ENCODE measurements at regions not wholly inside any gene's neighbourhood (a gene's known extent, or its start where the extent isn't known, plus 50 kb on each side); places are given as distances from the start of the nearest gene placed in this dataset.

DNA sequence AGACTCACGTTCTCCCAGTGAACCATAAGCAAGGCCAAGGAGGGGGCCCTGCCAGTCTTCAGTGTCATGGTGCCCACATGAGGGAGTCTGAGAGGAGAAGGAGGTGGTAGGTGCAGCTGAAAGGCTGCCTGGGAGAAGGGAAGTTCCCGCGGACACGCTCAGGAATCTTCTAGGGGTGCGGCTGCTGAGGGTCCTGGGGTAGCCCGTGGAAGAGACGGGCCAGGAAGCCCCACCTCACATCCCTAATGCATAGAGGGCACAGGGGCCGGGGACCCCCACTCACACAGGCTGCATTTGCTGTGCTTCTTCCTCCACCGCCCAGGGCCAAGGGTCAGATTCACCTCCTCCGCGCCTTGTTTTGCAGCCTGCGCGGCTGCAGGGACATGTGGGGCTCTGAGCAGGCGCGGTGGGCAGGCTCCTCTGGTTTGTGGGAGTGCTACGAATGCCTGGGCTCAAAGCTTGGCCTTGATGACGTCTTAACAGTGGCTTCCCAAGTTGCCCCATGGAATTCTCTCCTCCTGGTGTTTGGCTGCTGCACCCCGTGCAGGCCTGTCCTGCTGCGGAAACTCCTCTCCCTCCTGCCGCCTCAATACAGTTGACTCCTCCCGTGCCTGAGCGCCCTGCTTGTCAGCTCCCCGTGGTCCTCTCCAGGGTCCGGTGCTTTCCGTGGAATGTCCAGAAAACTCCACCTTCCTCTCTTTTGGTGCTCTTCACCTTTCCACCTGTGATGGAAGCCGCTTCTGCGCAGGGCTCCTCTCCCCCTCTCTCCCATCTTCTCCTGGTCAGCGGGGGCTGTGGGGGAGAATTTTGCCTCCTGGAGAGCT is 95.7 kb downstream of the VAPA start:
- no peak for DNase-seq (ENCODE audit: low spot score)

DNA sequence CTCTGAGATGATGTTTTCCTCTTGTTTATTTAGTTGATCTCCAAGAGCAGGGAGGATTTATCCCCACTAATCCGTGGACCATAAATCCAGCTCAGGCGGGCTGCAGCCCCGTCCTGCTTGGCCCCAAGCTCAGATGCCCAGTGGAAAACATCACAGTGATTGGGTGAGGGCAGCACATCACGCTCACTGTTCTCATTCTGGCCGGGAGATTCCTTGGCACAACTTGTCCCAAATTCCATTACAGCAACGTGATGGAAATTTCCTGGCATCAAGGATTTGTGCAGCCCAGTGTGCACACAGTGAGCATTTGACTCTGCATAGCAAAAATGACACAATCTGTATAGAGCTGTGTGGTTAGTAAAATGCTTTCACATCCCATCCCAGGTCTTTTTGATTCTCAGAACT is 96.8 kb downstream of the VAPA start:
- no peak for DNase-seq (ENCODE audit: low spot score)

DNA sequence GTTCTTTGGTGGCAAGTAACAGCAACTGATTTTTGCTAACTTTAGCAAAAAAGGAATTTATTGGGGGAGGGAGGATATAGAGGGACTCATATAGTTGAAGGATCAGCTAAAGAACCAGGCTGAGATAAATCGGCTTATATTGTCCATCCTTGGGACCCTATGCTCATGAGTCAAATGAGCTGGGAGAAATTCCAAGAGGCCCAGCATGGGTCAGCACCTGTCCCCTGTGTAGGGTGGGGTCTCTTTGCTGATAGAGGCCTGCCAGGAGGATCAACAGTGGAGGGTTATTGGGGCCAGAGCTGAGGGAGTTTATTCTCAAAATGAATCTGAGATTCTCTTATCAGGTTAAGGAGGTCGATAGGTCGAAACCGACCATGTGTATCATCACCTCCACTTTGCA is 97.2 kb downstream of the VAPA start:
- no peak for DNase-seq (ENCODE audit: low spot score)

DNA sequence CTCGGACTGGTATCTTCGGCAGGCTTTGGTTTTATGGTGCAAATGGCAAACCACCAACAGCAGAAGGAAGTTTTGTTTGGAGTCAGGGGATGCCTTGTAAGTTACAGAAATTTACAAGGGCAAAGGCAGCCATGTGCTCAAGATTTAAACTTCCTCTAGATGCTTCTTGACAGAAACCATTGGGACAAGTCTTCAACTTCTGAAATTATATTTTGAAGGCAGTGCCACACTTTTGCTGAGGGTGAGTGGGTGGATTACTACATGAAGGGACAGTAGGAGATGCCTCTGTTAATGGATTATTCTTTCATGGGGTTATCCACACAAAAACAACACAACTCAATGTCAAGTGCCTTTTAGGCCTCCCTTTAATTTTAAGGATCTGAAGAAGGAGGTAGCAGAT is 97.9 kb downstream of the VAPA start:
- DNase-seq (ENCODE audit: low spot score): no peak

DNA sequence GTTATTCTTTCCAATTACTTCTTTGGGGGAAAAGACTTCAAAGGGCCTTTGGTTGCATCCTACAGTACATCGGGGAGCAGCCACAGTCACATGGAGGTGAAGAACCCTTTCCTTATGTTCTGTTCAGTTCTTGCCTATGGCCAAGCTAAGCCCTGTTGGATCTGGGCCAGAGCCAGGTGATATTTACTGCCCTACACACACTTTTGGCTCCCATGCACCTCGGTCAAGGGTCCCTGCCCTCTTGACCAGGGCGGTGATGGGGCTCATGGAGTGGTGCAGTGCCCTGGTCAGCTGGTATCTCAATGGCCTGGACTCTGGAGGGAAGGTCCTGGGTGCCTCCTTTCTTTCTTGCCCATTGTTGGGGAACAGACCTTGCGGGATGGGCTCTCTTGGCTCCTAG is 98.7 kb downstream of the VAPA start:
- DNase-seq (ENCODE audit: low spot score): no peak

DNA sequence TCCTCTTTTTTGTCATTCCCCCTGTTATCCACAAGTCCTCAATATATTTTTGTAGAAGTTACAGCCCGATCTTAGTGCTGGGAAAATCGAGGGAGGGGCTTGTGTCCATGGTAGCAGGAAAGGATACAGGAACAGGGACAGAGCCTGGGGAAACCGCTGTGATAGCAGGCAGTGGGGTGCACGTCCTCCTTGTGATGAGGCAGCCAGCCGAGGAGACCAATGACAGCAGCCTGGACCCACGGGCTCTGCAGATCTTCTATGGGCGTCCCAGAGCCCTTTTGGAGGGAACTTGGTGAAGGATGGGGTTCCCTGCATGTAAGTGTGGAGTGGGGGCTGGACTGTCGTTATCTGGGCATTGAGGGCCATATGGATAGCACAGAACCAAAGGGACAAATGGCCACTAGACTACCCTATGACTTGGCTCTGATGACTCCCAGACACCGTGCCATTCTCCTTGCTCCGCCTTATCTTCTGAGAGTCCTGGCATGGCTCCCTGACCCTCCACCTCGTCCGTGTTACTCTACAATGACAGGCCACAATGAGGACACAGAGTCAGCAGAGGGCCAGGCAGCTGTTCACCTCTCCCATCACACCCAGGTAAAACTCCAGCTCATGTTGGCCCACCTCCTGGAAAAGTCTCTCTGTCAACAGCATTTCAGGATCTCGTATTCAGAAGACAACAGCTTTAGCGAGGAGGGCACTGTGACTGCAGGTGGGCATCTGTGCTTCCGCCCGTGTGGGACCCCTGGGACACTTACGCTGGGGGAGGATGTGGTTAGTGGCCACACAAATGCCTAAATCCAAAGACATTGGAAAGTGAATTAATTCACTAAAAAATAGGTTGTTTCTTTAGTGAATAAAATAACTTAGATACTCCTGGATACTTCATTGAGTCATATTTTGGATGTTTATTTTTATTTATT is 100.1 kb downstream of the VAPA start:
- DNase-seq (ENCODE audit: low spot score): no peak

DNA sequence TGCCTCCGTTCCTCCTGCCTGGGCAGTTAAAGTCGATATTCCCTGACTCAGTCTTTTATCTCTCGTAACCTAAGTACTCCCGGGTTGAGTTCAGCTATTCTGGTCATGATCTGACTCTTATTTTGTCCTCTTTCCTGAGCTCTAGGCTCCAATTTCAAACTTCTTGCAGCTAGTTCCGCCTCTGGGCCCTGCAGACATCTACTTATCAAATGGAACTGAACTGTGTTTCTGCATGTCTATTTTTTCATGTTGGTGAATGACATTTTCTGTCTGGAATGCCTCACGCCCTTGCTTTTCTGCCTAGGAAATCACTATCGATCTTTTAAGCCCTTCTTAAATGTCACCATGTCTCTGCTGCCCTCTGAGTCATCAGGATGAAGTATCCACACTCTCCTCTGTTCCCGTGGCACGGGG is 101.5 kb downstream of the VAPA start:
- DNase-seq (ENCODE audit: low spot score): no peak

GRCh38 chr18:10015941-10016819 is 102.4 kb downstream of the VAPA start:
- no peak for DNase-seq (ENCODE audit: low spot score)

- no peak for DNase-seq (ENCODE audit: low spot score)
Measured at GRCh38 chr18:10017043-10017442, 103.2 kb downstream of the VAPA start.

GRCh38 chr18:10018289-10018688 is 104.5 kb downstream of the VAPA start:
- no peak for DNase-seq (ENCODE audit: low spot score)

GRCh38 chr18:10020171-10020570 is 106.4 kb downstream of the VAPA start:
- DNase-seq (ENCODE audit: low spot score): peak; percentile 34

GRCh38 chr18:10022365-10022764 is 108.5 kb downstream of the VAPA start:
- no peak for DNase-seq (ENCODE audit: low spot score)

- DNase-seq (ENCODE audit: low spot score): no peak
Measured at GRCh38 chr18:10023853-10024570, 110.2 kb downstream of the VAPA start.

GRCh38 chr18:10025711-10026670 is 112.2 kb downstream of the VAPA start:
- DNase-seq (ENCODE audit: low spot score): no peak

- no peak for DNase-seq (ENCODE audit: low spot score)
Measured at GRCh38 chr18:10027031-10027430, 113.2 kb downstream of the VAPA start.

DNA sequence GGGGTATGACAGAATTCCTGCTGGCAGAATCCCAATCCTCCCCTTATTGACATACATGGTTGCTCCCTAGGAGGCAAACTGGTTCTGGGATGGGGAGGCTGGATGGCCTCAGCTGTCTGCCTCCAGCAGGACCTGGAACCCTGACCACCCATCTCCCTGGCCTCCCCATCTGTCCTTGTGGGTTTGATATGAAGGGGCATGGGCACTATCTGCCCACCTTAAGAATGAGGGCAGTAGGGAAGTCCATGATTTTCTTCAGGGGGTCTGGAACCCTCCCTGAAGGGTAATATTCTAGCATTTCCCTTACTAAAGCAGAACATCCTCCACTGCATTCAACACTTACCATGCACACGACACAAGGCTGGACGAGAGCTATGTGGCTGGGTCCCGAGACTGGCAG is 113.6 kb downstream of the VAPA start:
- DNase-seq (ENCODE audit: low spot score): no peak

- DNase-seq (ENCODE audit: low spot score): no peak
Measured at GRCh38 chr18:10029711-10030110, 115.9 kb downstream of the VAPA start.

GRCh38 chr18:10030816-10031541 is 117.2 kb downstream of the VAPA start:
- no peak for DNase-seq (ENCODE audit: low spot score)

GRCh38 chr18:10032331-10033015 is 118.7 kb downstream of the VAPA start:
- no peak for DNase-seq (ENCODE audit: low spot score)

Data from HT-29 (cell line).